Right lobe of liver (tissue), 6 donors: ENCODE measurements at regions not wholly inside any gene's neighbourhood (a gene's known extent, or its start where the extent isn't known, plus 50 kb on each side); places are given as distances from the start of the nearest gene placed in this dataset.

Experiments used
- ATAC-seq, 4 donors: fragments of 200-7000 bp; cut with Tn5 transposase; one replicate each; pipeline ENCODE4 v1.9.1; 2020; ENCODE audit warnings: mild to moderate bottlenecking in 4 of 4, moderate library complexity in 4 of 4
- DNase-seq, 3 donors: peaks; one replicate each; pipeline ENCODE4 v3.0.0-alpha.2; 2020
- H3K27ac ChIP-seq, 3 donors: fragments of 200-600 bp; one replicate each; pipeline ENCODE4 v1.8.0; 2022
- H3K27me3 ChIP-seq, 2 donors: fragments of 200-600 bp; one replicate each; pipeline ENCODE4 v1.8.0; 2022
- H3K36me3 ChIP-seq, 4 donors: fragments of 200-600 bp; sonication (generic) in 1 of 4; one replicate each; pipeline versions ENCODE4 v1.5.1 to v1.8.0; 2017 to 2022; ENCODE audit warnings: control low read depth in 1 of 4
- H3K4me1 ChIP-seq, 4 donors: fragments of 200-600 bp; sonication (generic) in 1 of 4; one replicate each; pipeline versions ENCODE4 v1.5.1 to v1.8.0; 2017 to 2022; ENCODE audit warnings: control low read depth in 1 of 4
- H3K4me3 ChIP-seq, 3 donors: fragments of 200-600 bp; one replicate each; pipeline ENCODE4 v1.8.0; 2022
- H3K9me3 ChIP-seq, 4 donors: fragments of 200-600 bp; sonication (generic) in 1 of 4; one replicate each; pipeline versions ENCODE4 v1.5.1 to v1.8.0; 2017 to 2022; ENCODE audit warnings: control low read depth in 1 of 4
- POLR2A ChIP-seq: fragments of 450-650 bp; IDR thresholded peaks from one replicate; pipeline ENCODE4 v1.6.1; 2017; ENCODE audit warnings: antibody characterized with exemption, mild to moderate bottlenecking
- WGBS: methylation state at CpG from one replicate; pipeline ENCODE4 v1.1.6; 2018; ENCODE audit warnings: low coverage, low lambda C conversion rate; ENCODE audit not compliant: insufficient coverage; ENCODE audit errors: missing lambda C conversion rate; 5-methylcytosine and 5-hydroxymethylcytosine counted together
- intact Hi-C, 2 donors: fragments of 100-400 bp; cut with DNase I; formaldehyde crosslinking; loops; one replicate each; pipeline versions ENCODE4 v1.11.2 to v1.14.1; 2022
- TF ChIP-seq, protein P1 (sequence below), 4 donors: fragments of 200-600 bp in 3 of 4; fragments of 450-650 bp in 1 of 4; IDR thresholded peaks; one replicate each; pipeline versions ENCODE4 v1.5.1 to v1.8.0; 2016 to 2022; ENCODE audit warnings: antibody characterized with exemption in 4 of 4, mild to moderate bottlenecking in 2 of 4
- donor health status: DM: no; HTN: yes; CAD: no.
- donor health status: DM: no; HTN: no; CAD: no.
- donor health status: DM: no; HTN: no; CAD: no.
- donor health status: DM: no; HTN: yes; CAD: no.
- donor health status: DM: no; HTN: yes; CAD: no.

DNA sequence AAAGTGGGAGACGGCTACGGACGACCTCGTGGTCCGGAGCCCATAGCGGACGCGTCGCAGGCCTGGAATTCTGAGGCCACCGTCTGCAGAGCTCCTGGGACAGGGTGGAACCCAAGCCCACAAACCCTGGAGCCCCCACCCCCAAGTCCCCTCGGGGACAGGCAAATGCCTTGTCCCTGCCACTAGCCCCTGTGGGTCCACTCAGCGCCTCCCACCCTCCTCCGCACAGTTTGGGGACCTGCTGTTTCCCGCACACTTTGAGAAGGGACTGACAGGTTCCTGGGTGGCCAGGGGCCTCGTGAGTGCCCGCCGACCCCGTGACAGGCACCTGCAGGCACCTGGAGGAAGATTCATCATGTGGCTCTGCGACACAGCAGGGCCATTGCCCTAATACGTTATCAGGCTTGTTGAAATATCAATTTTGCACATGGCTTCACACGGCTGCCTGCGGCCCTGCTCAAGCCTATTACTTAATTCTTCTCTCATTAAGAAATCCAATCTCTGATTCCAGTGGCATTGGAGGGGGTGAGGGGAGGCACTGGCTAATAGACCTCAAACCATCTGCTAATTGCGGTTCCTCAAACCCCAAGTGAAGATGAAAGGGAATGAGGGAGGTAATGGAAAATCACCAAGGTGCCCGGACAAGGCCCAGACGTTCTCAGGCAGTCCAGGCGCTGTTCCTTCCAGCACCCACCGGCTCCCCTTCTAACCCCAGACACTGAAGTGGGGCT is 672.5 kb downstream of the BRD1 start:
- Histone ChIP-seq H3K4me3 (no peak overlapping the region), H3K4me1 (no peaks in the 10 kb centered on the region), H3K9me3 (no peaks in the 10 kb centered on the region), H3K27me3 (no peaks in the 10 kb centered on the region), H3K36me3 (no peaks in the 10 kb centered on the region), H3K27ac (no peak overlapping the region)
- ATAC-seq (no peak), DNase-seq (peak in 1 of 3 donors; percentile 42)
- 75% methylated on average over 6 of the region's 27 CpGs for WGBS
- intact Hi-C loops: no loop called here
- no peak for TF ChIP-seq POLR2A
- TF ChIP-seq, protein P1, sequence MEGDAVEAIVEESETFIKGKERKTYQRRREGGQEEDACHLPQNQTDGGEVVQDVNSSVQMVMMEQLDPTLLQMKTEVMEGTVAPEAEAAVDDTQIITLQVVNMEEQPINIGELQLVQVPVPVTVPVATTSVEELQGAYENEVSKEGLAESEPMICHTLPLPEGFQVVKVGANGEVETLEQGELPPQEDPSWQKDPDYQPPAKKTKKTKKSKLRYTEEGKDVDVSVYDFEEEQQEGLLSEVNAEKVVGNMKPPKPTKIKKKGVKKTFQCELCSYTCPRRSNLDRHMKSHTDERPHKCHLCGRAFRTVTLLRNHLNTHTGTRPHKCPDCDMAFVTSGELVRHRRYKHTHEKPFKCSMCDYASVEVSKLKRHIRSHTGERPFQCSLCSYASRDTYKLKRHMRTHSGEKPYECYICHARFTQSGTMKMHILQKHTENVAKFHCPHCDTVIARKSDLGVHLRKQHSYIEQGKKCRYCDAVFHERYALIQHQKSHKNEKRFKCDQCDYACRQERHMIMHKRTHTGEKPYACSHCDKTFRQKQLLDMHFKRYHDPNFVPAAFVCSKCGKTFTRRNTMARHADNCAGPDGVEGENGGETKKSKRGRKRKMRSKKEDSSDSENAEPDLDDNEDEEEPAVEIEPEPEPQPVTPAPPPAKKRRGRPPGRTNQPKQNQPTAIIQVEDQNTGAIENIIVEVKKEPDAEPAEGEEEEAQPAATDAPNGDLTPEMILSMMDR (IDR thresholded peaks at IDR 0.05): no peak

DNA sequence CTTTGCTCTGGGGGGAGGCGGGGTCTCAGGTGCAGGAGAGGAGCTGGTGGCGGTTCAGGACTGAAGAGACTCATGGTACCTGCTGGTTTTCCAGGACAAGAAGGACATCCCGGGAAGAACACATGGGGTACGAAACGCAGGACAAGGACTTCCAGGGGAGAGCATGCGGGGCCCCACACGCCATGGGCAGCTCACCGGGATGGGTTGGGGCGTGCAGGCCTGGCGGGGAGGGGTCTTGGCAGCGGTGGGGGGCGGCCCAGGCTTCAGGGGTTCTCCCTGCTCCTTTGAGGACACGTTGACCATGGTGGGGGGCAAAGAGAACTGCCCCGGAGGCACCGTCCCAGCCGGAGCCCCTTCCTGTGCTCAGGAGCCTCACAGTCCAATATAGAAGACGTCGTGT is 673.2 kb downstream of the BRD1 start:
- 73% methylated on average over 8 of the region's 18 CpGs for WGBS
- Histone ChIP-seq H3K27me3 (no peaks in the 10 kb centered on the region), H3K9me3 (no peaks in the 10 kb centered on the region), H3K4me1 (no peaks in the 10 kb centered on the region), H3K4me3 (no peak overlapping the region), H3K27ac (no peak overlapping the region), H3K36me3 (no peaks in the 10 kb centered on the region)
- intact Hi-C loops: no loop called here
- TF ChIP-seq POLR2A: no peak
- TF ChIP-seq, protein P1 (IDR thresholded peaks at IDR 0.05): no peak
- ATAC-seq (no peak), DNase-seq (no peak)

- no peak overlapping the region for H3K4me3 ChIP-seq
- ATAC-seq (no peak), DNase-seq (no peak)
- no peaks in the 10 kb centered on the region for H3K9me3 ChIP-seq
- 100% methylated on average over 2 of the region's 11 CpGs for WGBS
- H3K27ac ChIP-seq: no peak overlapping the region
- H3K27me3 ChIP-seq: no peaks in the 10 kb centered on the region
- intact Hi-C loops: no loop called here
- TF ChIP-seq POLR2A: no peak
- TF ChIP-seq, protein P1 (IDR thresholded peaks at IDR 0.05): no peak
- H3K36me3 ChIP-seq: no peaks in the 10 kb centered on the region
- no peaks in the 10 kb centered on the region for H3K4me1 ChIP-seq
These were observed 673.8 kb downstream of the BRD1 start for GRCh38 chr22:49153921-49154320.

DNA sequence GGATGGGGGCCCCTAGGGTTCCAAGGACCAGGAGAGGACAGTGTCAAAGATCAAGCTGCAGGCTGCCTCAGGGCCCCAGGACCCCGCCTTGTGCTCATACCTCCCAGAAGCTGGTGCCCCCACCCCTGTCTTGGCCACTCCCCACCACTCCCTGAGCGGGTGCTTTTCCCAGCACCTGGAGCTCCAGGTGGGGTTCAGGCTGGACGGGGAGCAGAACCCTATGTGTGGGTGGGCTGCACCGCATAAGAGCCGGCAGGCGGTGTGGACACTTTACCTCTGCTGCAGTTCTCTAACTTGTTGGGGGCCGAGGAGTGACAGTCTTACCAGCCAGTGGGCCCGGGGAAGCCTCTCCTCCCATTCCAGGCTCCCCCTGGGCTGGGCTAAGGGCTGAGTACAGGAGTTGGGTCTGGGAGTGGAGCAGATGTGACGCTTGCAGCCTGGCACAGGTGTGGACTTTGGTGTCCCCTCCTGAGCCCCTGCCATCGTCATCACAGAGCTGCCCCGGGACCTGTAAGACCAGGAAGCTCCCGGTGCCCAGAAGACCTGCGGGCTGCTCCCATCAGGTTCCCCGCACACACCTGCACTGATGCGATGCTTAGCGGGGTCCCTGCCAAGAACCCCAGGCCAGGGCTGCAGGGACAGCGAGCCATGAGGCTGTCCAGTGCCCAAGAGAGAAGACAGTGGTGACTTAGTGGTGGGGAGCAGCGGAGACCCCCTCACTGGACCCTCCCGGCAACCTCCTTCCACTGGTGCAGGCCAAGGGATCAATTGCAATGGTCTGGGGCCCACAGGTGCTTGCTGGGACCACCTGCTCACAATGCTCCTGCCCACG is 674.5 kb downstream of the BRD1 start:
- WGBS: 100% methylated on average over 1 of the region's 20 CpGs
- ATAC-seq (no peak), DNase-seq (no peak)
- H3K4me3 ChIP-seq: no peak overlapping the region
- H3K9me3 ChIP-seq: no peaks in the 10 kb centered on the region
- no peak overlapping the region for H3K27ac ChIP-seq
- H3K27me3 ChIP-seq: no peaks in the 10 kb centered on the region
- intact Hi-C loops: no loop called here
- no peaks in the 10 kb centered on the region for H3K4me1 ChIP-seq
- no peaks in the 10 kb centered on the region for H3K36me3 ChIP-seq
- TF ChIP-seq POLR2A: no peak
- TF ChIP-seq, protein P1 (IDR thresholded peaks at IDR 0.05): no peak
